Cardiac muscle cell (in vitro differentiated cells and primary cell): ENCODE measurements at regions not wholly inside any gene's neighbourhood (a gene's known extent, or its start where the extent isn't known, plus 50 kb on each side); places are given as distances from the start of the nearest gene placed in this dataset.

ENCODE experiments used
- DNase-seq, 2 donors: peaks; one replicate each; pipeline versions ENCODE4 v3.0.0 to v3.0.0-alpha.2; 2010 to 2017; ENCODE audit warnings: low read depth in 1 of 2, low spot score in 1 of 2
- H3K27ac ChIP-seq: fragments of 200-600 bp; sonication (generic); 2 replicates; pipeline ENCODE4 v1.5.1; 2016
- H3K27me3 ChIP-seq: fragments of 200-600 bp; sonication (generic); 2 replicates; pipeline ENCODE4 v1.6.0; 2016; ENCODE audit warnings: control low read depth
- H3K36me3 ChIP-seq: fragments of 200-600 bp; sonication (generic); 2 replicates; pipeline ENCODE4 v1.5.1; 2016; ENCODE audit warnings: control low read depth
- H3K4me1 ChIP-seq: fragments of 200-600 bp; sonication (generic); 2 replicates; pipeline ENCODE4 v1.8.1; 2017; ENCODE audit warnings: low read depth, mild to moderate bottlenecking, mixed run types
- H3K4me3 ChIP-seq: fragments of 200-600 bp; sonication (generic); 2 replicates; pipeline ENCODE4 v1.5.1; 2016; ENCODE audit warnings: mild to moderate bottlenecking
- H3K9me3 ChIP-seq: fragments of 200-600 bp; sonication (generic); 2 replicates; pipeline ENCODE4 v1.5.1; 2017; ENCODE audit warnings: low read depth, mild to moderate bottlenecking, control low read depth
- CTCF ChIP-seq: IDR thresholded peaks from 2 replicates; pipeline ENCODE4 v1.5.1; 2012; ENCODE audit warnings: low read depth, mild to moderate bottlenecking, low read length

- no peak overlapping the region for H3K4me3 ChIP-seq
- no peak for TF ChIP-seq CTCF
- no peaks in the 10 kb centered on the region for H3K9me3 ChIP-seq
Measured at GRCh38 chr13:97520061-97520460, 86.1 kb downstream of the RAP2A start.

DNA sequence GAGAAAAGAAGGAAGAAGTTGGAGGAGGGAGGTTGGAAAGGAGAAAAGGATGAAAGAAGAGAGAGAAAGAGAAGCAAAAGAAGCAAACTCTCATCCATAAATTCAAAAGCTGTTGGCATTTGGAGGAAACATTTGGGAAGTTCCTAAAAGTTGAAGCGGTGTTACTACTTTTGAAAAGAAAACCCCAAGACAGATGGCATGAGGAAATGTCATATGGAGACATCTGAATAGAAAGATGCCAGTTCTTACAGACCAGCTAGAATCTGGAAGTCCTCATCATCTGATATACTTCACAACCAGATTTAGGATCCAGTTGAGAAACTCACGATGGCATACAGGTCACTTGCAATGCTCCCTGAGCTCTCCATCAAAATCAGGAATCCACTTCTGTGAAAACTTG is 86.9 kb downstream of the RAP2A start:
- Histone ChIP-seq H3K4me1 (no peaks in the 10 kb centered on the region), H3K36me3 (no peaks in the 10 kb centered on the region), H3K27ac (no peak overlapping the region), H3K4me3 (no peak overlapping the region), H3K9me3 (no peaks in the 10 kb centered on the region), H3K27me3 (no peaks in the 10 kb centered on the region)
- no peak for TF ChIP-seq CTCF
- no peak for DNase-seq

More at GRCh38 chr13:97520061-97520460, 86.1 kb downstream of the RAP2A start:
- H3K27me3 ChIP-seq = no peaks in the 10 kb centered on the region
- H3K27ac ChIP-seq = no peak overlapping the region
- H3K4me1 ChIP-seq = no peaks in the 10 kb centered on the region
- H3K36me3 ChIP-seq = no peaks in the 10 kb centered on the region
- no peak for DNase-seq

GRCh38 chr13:97521726-97522125 is 87.8 kb downstream of the RAP2A start:
- Histone ChIP-seq H3K4me3 (no peak overlapping the region), H3K27ac (no peak overlapping the region), H3K36me3 (no peaks in the 10 kb centered on the region), H3K9me3 (no peaks in the 10 kb centered on the region), H3K4me1 (no peaks in the 10 kb centered on the region), H3K27me3 (no peaks in the 10 kb centered on the region)
- no peak for TF ChIP-seq CTCF
- no peak for DNase-seq

DNA sequence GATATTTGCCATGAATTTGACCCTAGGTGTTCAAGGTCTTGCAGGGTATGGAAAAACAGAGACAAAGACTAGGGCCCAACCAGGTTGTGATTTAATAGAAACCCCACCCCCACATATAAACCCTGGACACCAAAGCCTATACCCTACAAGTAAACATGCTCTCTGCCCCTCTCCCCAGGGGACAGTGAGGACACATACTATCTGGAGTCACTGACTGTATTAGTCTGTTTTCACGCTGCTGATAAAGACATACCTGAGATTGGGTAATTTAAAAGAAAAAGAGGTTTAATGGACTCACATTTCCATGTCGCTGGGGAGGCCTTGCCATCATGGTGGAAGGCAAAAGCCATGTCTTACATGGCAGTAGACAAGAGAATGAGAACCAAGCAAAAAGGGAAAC is 88.3 kb downstream of the RAP2A start:
- no peaks in the 10 kb centered on the region for H3K27me3 ChIP-seq
- TF ChIP-seq CTCF = no peak
- H3K36me3 ChIP-seq = no peaks in the 10 kb centered on the region
- H3K9me3 ChIP-seq = no peaks in the 10 kb centered on the region
- H3K4me3 ChIP-seq = no peak overlapping the region
- H3K27ac ChIP-seq = no peak overlapping the region
- no peaks in the 10 kb centered on the region for H3K4me1 ChIP-seq
- no peak for DNase-seq

DNA sequence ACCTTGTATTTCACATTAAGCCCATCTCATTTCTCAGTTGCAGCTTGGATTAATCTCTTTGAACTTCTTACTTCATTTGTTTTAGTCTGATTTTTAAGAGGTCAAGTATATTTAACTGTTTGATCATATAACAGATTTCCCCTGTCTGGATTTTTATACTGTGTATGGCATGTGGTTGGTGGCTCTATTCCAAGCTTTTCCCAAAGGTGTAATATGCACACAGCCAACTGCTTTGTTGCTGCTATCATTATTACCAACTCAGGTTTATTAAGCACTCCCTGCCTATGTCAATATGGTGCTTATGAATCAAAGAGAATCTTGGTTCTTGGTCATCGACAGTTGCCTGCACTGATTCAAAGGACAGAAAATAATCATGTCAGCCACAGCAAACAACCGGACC is 92.6 kb downstream of the RAP2A start:
- Histone ChIP-seq H3K36me3 (no peaks in the 10 kb centered on the region), H3K4me3 (no peak overlapping the region), H3K27ac (no peak overlapping the region), H3K4me1 (no peaks in the 10 kb centered on the region), H3K9me3 (no peaks in the 10 kb centered on the region), H3K27me3 (no peaks in the 10 kb centered on the region)
- no peak for TF ChIP-seq CTCF
- no peak for DNase-seq

DNA sequence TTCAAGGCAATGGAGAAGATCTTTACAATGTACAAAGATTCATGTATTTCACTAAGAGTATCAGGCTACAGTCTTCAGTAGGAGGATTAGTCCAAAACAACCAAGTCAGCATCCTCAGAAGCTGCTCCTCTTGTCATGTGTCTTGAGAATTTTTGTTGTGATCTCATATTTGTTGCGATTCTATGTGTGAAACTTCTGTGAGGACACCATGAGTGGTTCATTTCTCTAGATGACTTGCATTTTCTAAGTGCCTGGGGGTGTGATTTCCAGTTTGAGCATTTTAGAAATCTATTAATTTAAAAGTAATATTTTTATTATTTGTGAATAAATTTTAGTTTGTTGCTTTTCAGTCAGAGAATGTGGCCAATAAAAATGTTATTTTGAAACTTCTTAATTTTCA is 94.5 kb downstream of the RAP2A start:
- no peak for TF ChIP-seq CTCF
- Histone ChIP-seq H3K36me3 (no peaks in the 10 kb centered on the region), H3K27ac (no peak overlapping the region), H3K27me3 (no peaks in the 10 kb centered on the region), H3K4me3 (no peak overlapping the region), H3K4me1 (no peaks in the 10 kb centered on the region), H3K9me3 (no peaks in the 10 kb centered on the region)
- no peak for DNase-seq
